ENCODE measurements at regions not wholly inside any gene's neighbourhood (a gene's known extent, or its start where the extent isn't known, plus 50 kb on each side); places are given as distances from the start of the nearest gene placed in this dataset.

DNA sequence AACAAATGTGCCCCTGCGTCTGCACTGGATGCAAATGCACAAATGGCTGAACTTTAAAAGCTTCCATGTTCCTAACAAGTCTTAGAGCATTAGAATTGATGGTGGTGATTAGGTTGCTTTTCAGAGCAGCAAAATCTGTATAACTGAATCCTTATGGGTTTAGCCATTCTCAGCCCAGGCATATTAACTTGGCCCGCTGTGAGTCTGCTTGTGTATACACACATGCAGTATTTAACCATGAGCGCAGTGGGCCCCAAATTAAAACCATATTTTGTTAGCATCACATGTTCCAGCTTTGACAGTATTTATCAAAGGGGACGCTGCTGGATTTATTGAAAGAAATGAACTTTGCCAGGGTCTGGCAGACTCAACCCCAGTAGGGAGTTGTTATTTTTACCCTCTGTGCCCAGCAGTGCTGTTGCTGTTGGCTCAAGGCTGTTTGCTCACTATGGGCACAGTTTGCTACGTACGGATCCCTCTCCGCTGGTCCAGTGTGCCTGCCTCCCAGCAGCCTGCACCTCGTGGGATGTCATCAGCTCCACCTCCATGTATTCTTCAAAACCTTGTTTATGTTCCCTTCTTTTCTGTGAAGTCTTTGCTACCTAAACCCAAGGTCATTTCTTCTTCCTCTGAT lies 144.7 kb downstream of the QRSL1 start:
- TF ChIP-seq, protein P1, sequence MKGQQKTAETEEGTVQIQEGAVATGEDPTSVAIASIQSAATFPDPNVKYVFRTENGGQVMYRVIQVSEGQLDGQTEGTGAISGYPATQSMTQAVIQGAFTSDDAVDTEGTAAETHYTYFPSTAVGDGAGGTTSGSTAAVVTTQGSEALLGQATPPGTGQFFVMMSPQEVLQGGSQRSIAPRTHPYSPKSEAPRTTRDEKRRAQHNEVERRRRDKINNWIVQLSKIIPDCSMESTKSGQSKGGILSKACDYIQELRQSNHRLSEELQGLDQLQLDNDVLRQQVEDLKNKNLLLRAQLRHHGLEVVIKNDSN (IDR thresholded peaks at IDR 0.05; ENCODE audit: borderline replicate concordance, low read depth) = no peak
- TF ChIP-seq, protein P2, sequence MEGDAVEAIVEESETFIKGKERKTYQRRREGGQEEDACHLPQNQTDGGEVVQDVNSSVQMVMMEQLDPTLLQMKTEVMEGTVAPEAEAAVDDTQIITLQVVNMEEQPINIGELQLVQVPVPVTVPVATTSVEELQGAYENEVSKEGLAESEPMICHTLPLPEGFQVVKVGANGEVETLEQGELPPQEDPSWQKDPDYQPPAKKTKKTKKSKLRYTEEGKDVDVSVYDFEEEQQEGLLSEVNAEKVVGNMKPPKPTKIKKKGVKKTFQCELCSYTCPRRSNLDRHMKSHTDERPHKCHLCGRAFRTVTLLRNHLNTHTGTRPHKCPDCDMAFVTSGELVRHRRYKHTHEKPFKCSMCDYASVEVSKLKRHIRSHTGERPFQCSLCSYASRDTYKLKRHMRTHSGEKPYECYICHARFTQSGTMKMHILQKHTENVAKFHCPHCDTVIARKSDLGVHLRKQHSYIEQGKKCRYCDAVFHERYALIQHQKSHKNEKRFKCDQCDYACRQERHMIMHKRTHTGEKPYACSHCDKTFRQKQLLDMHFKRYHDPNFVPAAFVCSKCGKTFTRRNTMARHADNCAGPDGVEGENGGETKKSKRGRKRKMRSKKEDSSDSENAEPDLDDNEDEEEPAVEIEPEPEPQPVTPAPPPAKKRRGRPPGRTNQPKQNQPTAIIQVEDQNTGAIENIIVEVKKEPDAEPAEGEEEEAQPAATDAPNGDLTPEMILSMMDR (IDR thresholded peaks at IDR 0.05) = no peak
